Gastrocnemius medialis (tissue), 4 donors: ENCODE measurements at regions not wholly inside any gene's neighbourhood (a gene's known extent, or its start where the extent isn't known, plus 50 kb on each side); places are given as distances from the start of the nearest gene placed in this dataset.

ENCODE experiments used
- ATAC-seq, 2 donors: fragments of 150-250 bp; one replicate each; pipeline ENCODE4 v1.9.1; 2016
- DNase-seq, 2 donors: peaks; one replicate each; pipeline ENCODE4 v3.0.0-alpha.2; 2019
- H3K27ac ChIP-seq, 4 donors: fragments of 200-600 bp; sonication (generic); 1 replicate in 1 of 4; 2 replicates in 3 of 4; pipeline ENCODE4 v1.5.1; 2016 to 2018; ENCODE audit warnings: mild to moderate bottlenecking in 2 of 4, moderate library complexity in 1 of 4
- H3K27me3 ChIP-seq, 3 donors: fragments of 200-600 bp; sonication (generic) in 2 of 3; 1 replicate in 1 of 3; 2 replicates in 2 of 3; pipeline versions ENCODE4 v1.5.1 to v1.6.0; 2016 to 2019; ENCODE audit warnings: mild to moderate bottlenecking in 1 of 3, moderate library complexity in 1 of 3
- H3K36me3 ChIP-seq, 2 donors: fragments of 200-600 bp; sonication (generic) in 1 of 2; one replicate each; pipeline ENCODE4 v1.5.1; 2017 to 2018
- H3K4me1 ChIP-seq, 2 donors: fragments of 200-600 bp; sonication (generic) in 1 of 2; one replicate each; pipeline ENCODE4 v1.5.1; 2016 to 2017; ENCODE audit warnings: mild to moderate bottlenecking in 2 of 2
- H3K4me3 ChIP-seq, 4 donors: fragments of 200-600 bp; sonication (generic) in 3 of 4; 1 replicate in 1 of 4; 2 replicates in 3 of 4; pipeline ENCODE4 v1.5.1; 2016 to 2019; ENCODE audit warnings: mild to moderate bottlenecking in 2 of 4
- H3K9me3 ChIP-seq, 3 donors: fragments of 200-600 bp; sonication (generic) in 2 of 3; 1 replicate in 1 of 3; 2 replicates in 2 of 3; pipeline ENCODE4 v1.5.1; 2016 to 2019
- POLR2A ChIP-seq, 2 donors: fragments of 450-650 bp; IDR thresholded peaks; one replicate each; pipeline ENCODE4 v1.6.1; 2017; ENCODE audit warnings: antibody characterized with exemption in 2 of 2, mild to moderate bottlenecking in 2 of 2, moderate library complexity in 2 of 2
- in situ Hi-C, 4 donors: fragments of 200-750 bp; cut with MboI; loops; one replicate each; pipeline versions ENCODE4 v1.15.0 to v1.8.0; 2017; ENCODE audit warnings: low sequenced_read_pairs in 4 of 4
- intact Hi-C: fragments of 100-400 bp; cut with DNase I; formaldehyde crosslinking; loops from one replicate; pipeline ENCODE4 v1.15.1; 2023; ENCODE audit warnings: low total_unique reads
- TF ChIP-seq, protein P1 (sequence below), 5 experiments: fragments of 450-650 bp in 3 of 5; fragments of 200-600 bp in 2 of 5; sonication (generic) in 2 of 5; IDR thresholded peaks in 4 of 5; conservative IDR thresholded peaks in 1 of 5; 1 replicate in 4 of 5; 2 replicates in 1 of 5; pipeline ENCODE4 v1.5.1; 2016 to 2019; ENCODE audit warnings: antibody characterized with exemption in 5 of 5, mild to moderate bottlenecking in 3 of 5, moderate library complexity in 3 of 5

DNA sequence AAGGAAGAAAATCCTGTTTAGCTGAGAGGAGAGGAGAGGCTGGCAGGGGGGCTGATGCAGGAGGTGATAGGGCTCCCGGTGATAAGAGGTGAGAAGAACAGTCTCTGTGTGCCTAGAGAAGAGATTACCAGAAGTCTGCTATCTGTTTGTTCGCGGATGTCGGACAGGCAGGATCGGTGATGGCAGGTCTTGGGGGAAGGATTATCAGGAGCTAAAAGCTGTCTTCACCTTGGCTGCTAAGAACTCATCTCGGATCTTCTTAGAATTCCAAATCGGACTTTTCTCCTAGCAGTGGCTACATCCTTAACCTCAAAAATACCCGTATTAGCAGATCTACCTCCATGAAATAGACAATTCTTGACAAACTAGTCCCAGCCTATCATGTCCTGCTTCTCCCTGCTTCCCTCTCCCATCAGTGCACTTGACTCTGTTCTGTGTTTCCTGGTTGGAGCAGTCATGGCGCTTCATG, 282.1 kb upstream of the TRIB2 start:
- TF ChIP-seq, protein P1, sequence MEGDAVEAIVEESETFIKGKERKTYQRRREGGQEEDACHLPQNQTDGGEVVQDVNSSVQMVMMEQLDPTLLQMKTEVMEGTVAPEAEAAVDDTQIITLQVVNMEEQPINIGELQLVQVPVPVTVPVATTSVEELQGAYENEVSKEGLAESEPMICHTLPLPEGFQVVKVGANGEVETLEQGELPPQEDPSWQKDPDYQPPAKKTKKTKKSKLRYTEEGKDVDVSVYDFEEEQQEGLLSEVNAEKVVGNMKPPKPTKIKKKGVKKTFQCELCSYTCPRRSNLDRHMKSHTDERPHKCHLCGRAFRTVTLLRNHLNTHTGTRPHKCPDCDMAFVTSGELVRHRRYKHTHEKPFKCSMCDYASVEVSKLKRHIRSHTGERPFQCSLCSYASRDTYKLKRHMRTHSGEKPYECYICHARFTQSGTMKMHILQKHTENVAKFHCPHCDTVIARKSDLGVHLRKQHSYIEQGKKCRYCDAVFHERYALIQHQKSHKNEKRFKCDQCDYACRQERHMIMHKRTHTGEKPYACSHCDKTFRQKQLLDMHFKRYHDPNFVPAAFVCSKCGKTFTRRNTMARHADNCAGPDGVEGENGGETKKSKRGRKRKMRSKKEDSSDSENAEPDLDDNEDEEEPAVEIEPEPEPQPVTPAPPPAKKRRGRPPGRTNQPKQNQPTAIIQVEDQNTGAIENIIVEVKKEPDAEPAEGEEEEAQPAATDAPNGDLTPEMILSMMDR (IDR thresholded peaks at IDR 0.05 in 4 of 5, conservative IDR thresholded peaks at IDR 0.05 in 1 of 5), result no peak
- TF ChIP-seq POLR2A (IDR thresholded peaks at IDR 0.05), result no peak
- intact Hi-C loops, result no loop called here

DNA sequence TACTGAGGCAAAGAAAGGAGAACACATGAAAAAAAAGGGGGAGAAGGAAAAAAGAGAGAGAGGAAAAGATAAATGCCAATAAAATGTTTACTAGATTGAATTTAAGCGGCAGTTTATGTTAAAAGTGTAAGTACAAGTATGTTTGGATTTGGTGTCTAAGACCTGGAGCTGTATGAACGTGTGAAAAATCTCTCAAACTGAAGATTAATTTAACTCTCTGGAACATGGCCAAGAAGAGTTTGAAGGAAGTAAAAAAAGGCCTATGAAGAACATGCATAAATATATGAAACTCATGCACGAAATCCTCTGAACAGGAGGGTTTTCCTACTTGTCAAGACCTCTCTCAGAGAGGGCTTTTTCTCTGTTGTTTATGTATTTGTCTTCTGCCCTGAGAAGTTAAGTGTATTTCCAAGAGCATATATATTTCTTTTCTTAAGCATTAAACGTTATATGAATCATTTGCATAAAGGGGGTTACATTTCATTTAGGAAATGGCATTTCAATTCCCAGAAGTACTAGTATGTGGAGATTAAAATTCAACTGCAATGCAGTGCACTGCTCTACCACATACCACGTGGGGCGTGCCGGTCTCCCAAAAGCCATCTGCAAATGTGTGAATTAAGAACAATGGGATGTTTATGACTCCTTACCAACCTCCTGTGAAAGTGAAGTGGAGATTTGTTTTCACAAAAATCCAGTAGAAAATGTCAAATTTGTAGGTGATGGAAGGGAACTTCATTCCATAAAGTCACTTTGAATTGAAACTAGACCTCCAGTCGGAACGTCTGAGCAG, 281.1 kb upstream of the TRIB2 start:
- H3K36me3 ChIP-seq, result no peaks in the 10 kb centered on the region
- no peaks in the 10 kb centered on the region for H3K9me3 ChIP-seq
- TF ChIP-seq POLR2A (IDR thresholded peaks at IDR 0.05), result no peak
- TF ChIP-seq, protein P1 (IDR thresholded peaks at IDR 0.05 in 4 of 5, conservative IDR thresholded peaks at IDR 0.05 in 1 of 5), result no peak
- H3K27me3 ChIP-seq, result no peaks in the 10 kb centered on the region
- no peak for ATAC-seq
- intact Hi-C loops (no loop called here), in situ Hi-C loops (loop anchor here in 1 of 4 donors (25.0 kb wide), 1 partner anchor 277 kb away; the partner anchor contains the start of gene TRIB2)
- no peak overlapping the region for H3K27ac ChIP-seq
- H3K4me1 ChIP-seq, result no peaks in the 10 kb centered on the region
- no peak overlapping the region for H3K4me3 ChIP-seq
- no peak for DNase-seq

More for the DNA sequence above, 282.1 kb upstream of the TRIB2 start:
- ATAC-seq (no peak), DNase-seq (no peak)
- in situ Hi-C loops, result loop anchor here in 1 of 4 donors (25.0 kb wide), 1 partner anchor 278 kb away; the partner anchor contains the start of gene TRIB2
- no peak overlapping the region for H3K27ac ChIP-seq
- no peaks in the 10 kb centered on the region for H3K9me3 ChIP-seq
- no peak overlapping the region for H3K4me3 ChIP-seq
- H3K4me1 ChIP-seq, result no peaks in the 10 kb centered on the region
- H3K36me3 ChIP-seq, result no peaks in the 10 kb centered on the region
- H3K27me3 ChIP-seq, result no peaks in the 10 kb centered on the region

DNA sequence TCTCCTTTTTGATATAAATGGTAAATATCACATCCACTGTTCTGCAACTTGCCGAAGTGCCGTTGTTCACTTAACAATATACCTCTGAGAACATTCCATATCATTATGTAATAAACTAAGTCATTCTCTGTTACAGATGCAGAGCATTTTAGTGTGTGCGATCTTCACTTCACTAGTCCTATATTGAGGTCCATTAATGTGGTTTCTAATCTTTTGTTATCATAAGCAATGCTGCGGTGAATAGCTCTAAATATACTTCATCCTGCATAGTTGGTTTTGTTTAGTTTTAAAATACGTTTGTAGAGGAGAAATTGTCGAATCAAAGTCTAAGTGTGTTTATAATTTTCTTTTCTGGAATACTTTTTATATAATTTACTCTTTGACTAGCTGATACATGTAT, 280.3 kb upstream of the TRIB2 start:
- DNase-seq, result no peak
- intact Hi-C loops, result no loop called here

DNA sequence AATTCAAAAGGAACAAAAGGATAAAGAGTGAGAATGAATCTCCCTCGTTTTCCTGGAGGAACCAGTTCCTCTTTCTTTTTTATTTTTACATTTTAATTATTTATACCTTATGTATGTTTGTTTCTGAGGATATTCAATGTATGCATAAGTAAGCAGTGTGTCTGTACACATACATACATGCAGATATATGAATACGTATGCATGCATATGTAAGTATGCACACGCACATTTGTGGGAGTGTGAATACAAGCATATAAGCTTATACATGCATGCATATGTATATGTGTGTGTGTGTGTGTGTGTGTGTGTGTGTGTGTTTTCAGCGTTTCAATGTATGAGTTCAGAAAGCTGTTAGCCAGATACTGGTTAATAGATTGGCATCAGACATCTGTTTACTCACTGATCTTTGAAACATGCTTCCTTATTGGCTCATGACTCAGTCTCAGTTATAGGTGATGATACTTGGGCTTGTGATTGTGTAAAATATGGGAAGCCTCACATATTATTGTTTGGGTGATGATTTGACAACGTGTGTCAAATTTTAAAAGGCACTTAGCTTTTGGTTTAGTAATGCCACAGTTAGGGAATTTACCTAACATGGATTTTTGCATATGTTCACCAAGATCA, 279.7 kb upstream of the TRIB2 start:
- no peak for DNase-seq
- intact Hi-C loops, result no loop called here
- no peaks in the 10 kb centered on the region for H3K27me3 ChIP-seq
- H3K4me3 ChIP-seq, result no peak overlapping the region
- no peak overlapping the region for H3K27ac ChIP-seq
- in situ Hi-C loops, result loop anchor here in 1 of 4 donors (25.0 kb wide), 1 partner anchor 275 kb away; the partner anchor contains the start of gene TRIB2
- no peaks in the 10 kb centered on the region for H3K4me1 ChIP-seq
- no peaks in the 10 kb centered on the region for H3K36me3 ChIP-seq
- TF ChIP-seq, protein P1 (IDR thresholded peaks at IDR 0.05 in 4 of 5, conservative IDR thresholded peaks at IDR 0.05 in 1 of 5), result no peak
- TF ChIP-seq POLR2A (IDR thresholded peaks at IDR 0.05), result no peak
- no peak for ATAC-seq
- H3K9me3 ChIP-seq, result no peaks in the 10 kb centered on the region

More for the DNA sequence above, 280.3 kb upstream of the TRIB2 start:
- no peaks in the 10 kb centered on the region for H3K27me3 ChIP-seq
- no peaks in the 10 kb centered on the region for H3K9me3 ChIP-seq
- ATAC-seq, result no peak
- H3K4me3 ChIP-seq, result no peak overlapping the region
- H3K4me1 ChIP-seq, result no peaks in the 10 kb centered on the region
- TF ChIP-seq, protein P1 (IDR thresholded peaks at IDR 0.05 in 4 of 5, conservative IDR thresholded peaks at IDR 0.05 in 1 of 5), result no peak
- TF ChIP-seq POLR2A (IDR thresholded peaks at IDR 0.05), result no peak
- H3K36me3 ChIP-seq, result no peaks in the 10 kb centered on the region
- no peak overlapping the region for H3K27ac ChIP-seq
- in situ Hi-C loops, result loop anchor here in 1 of 4 donors (25.0 kb wide), 1 partner anchor 276 kb away; the partner anchor contains the start of gene TRIB2
